ENCODE measurements at regions not wholly inside any gene's neighbourhood (a gene's known extent, or its start where the extent isn't known, plus 50 kb on each side); places are given as distances from the start of the nearest gene placed in this dataset.

- TF ChIP-seq CTCF (IDR thresholded peaks at IDR 0.05): no peak
- TF ChIP-seq POLR2A (IDR thresholded peaks at IDR 0.05): no peak
Measured at GRCh38 chr3:68436619-68437401, 495.5 kb downstream of the TAFA4 start.
